ENCODE measurements at regions not wholly inside any gene's neighbourhood (a gene's known extent, or its start where the extent isn't known, plus 50 kb on each side); places are given as distances from the start of the nearest gene placed in this dataset.
"Not testable (repeated sequence)": the region's sequence is repeated elsewhere in the genome, so short reads cannot be mapped to it uniquely, and the experiment has no call there.

DNA sequence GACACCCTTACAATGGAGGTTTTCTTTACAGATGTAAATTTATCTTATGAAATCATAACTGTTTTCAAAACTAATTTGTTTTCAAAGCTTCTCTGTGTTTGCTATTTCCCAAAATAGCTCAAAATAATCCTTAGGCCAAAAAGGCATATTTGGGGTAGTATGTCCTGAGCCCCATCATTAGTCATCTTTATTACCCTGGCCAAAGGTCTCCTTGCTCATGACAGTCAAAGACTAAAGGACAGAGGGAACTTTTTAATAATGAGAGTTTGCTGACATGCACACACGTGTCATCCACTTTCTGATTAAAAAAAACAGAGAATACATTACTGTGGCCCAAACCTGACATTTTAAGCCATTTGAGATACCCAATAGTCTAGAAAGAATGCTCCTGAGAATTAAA, 221.9 kb upstream of the DUSP10 start:
- no peak for DNase-seq
- TF ChIP-seq GATA1 (IDR thresholded peaks at IDR 0.05; ENCODE audit: low read depth, low read length) (no peak), POLR2A (IDR thresholded peaks at IDR 0.05; ENCODE audit: low read length) (no peak)

GRCh38 chr1:221962385-221962784, 220.5 kb upstream of the DUSP10 start:
- no peak for DNase-seq
- TF ChIP-seq GATA1 (IDR thresholded peaks at IDR 0.05; ENCODE audit: low read depth, low read length) (no peak), POLR2A (IDR thresholded peaks at IDR 0.05; ENCODE audit: low read length) (no peak)

GRCh38 chr1:221961532-221962292, 219.8 kb upstream of the DUSP10 start:
- DNase-seq = peak; percentile 15 to 21

GRCh38 chr1:221958161-221958562, 216.3 kb upstream of the DUSP10 start:
- peak in 1 of 2 experiments; percentile 12 for DNase-seq

More at GRCh38 chr1:221961532-221962292, 219.8 kb upstream of the DUSP10 start:
- TF ChIP-seq POLR2A (IDR thresholded peaks at IDR 0.05; ENCODE audit: low read length) (no peak), GATA1 (IDR thresholded peaks at IDR 0.05; ENCODE audit: low read depth, low read length) (no peak)

GRCh38 chr1:221957350-221957749, 215.5 kb upstream of the DUSP10 start:
- not testable (repeated sequence) for DNase-seq

GRCh38 chr1:221949996-221950395, 208.1 kb upstream of the DUSP10 start:
- no peak for DNase-seq
- no peak for TF ChIP-seq POLR2A (IDR thresholded peaks at IDR 0.05; ENCODE audit: low read length)
- no peak for TF ChIP-seq GATA1 (IDR thresholded peaks at IDR 0.05; ENCODE audit: low read depth, low read length)

DNA sequence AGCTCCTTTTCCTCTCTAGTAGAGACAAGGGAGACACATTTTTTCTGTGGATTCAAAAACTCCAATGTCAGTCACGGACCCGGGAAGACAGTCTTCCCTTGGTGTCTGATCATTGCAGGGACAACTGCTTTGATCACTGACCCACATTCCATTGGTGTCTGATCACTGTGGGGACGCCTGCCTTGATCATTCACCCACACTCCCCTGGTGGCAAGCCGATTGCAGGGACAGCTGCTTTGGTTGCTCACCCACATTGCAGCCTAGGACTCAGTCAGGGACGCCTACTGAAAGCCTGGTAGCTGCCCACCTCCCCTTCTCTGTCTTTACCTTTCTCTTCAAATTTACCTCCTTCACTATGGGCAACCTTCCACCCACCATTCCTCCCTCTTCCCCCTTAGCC, 206.6 kb upstream of the DUSP10 start:
- DNase-seq = no peak
- TF ChIP-seq POLR2A (IDR thresholded peaks at IDR 0.05; ENCODE audit: low read length) (no peak), GATA1 (IDR thresholded peaks at IDR 0.05; ENCODE audit: low read depth, low read length) (no peak)

GRCh38 chr1:221947731-221948130, 205.8 kb upstream of the DUSP10 start:
- no peak for DNase-seq
- TF ChIP-seq GATA1 (IDR thresholded peaks at IDR 0.05; ENCODE audit: low read depth, low read length) = no peak
- TF ChIP-seq POLR2A (IDR thresholded peaks at IDR 0.05; ENCODE audit: low read length) = no peak

GRCh38 chr1:221946768-221947167, 204.9 kb upstream of the DUSP10 start:
- no peak for DNase-seq
- TF ChIP-seq GATA1 (IDR thresholded peaks at IDR 0.05; ENCODE audit: low read depth, low read length) (no peak), POLR2A (IDR thresholded peaks at IDR 0.05; ENCODE audit: low read length) (no peak)

- TF ChIP-seq GATA1 (IDR thresholded peaks at IDR 0.05; ENCODE audit: low read depth, low read length) = no peak
- DNase-seq = no peak
Measured at GRCh38 chr1:221945669-221946068, 203.8 kb upstream of the DUSP10 start.

GRCh38 chr1:221944247-221944870, 202.5 kb upstream of the DUSP10 start:
- TF ChIP-seq POLR2A (IDR thresholded peaks at IDR 0.05; ENCODE audit: low read length) (no peak), GATA1 (IDR thresholded peaks at IDR 0.05; ENCODE audit: low read depth, low read length) (no peak)
- no peak for DNase-seq

DNA sequence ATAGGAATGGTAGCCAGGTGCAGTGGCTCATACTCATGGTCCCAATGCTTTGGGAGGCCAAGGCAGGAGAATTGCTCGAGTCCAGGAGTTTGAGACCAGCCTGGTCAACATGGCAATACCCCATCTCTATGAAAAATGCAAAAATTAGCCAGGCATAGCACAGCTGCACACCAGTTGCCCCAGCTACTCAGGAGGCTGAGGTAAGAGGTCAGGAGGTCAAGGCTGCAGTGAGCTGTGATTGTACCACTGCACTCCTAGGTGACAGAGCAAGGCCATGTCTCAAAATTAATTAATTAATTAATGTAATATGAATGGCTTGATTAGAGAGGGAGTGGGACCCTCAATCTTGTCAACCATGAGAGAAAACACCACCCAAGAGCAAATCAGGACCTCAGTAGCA, 198.7 kb upstream of the DUSP10 start:
- no peak for TF ChIP-seq GATA1 (IDR thresholded peaks at IDR 0.05; ENCODE audit: low read depth, low read length)
- no peak for TF ChIP-seq POLR2A (IDR thresholded peaks at IDR 0.05; ENCODE audit: low read length)
- DNase-seq = no peak

DNA sequence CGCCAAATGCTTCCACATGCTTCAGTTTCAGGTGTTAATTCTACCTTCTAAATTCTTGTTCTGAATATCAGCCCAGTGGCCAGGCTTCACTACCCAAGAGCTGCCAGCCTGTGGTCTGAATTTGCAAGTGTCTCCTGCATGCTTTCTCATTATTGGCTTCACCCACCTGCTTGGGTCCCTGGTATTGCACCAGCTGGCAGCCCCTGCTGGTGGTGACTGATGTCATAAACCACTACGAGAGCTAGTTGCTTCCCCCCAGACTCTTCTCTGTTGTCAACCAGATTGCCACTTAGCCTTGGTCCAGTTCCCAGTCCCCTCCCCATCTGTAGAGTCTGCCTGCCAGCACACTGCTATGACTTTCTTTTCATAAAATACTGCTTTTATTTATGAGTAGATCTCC, 197.7 kb upstream of the DUSP10 start:
- TF ChIP-seq POLR2A (IDR thresholded peaks at IDR 0.05; ENCODE audit: low read length) (no peak), GATA1 (IDR thresholded peaks at IDR 0.05; ENCODE audit: low read depth, low read length) (no peak)
- DNase-seq = no peak

GRCh38 chr1:221937155-221937953, 195.5 kb upstream of the DUSP10 start:
- TF ChIP-seq GATA1 (IDR thresholded peaks at IDR 0.05; ENCODE audit: low read depth, low read length) (no peak), POLR2A (IDR thresholded peaks at IDR 0.05; ENCODE audit: low read length) (no peak)
- DNase-seq = no peak

DNA sequence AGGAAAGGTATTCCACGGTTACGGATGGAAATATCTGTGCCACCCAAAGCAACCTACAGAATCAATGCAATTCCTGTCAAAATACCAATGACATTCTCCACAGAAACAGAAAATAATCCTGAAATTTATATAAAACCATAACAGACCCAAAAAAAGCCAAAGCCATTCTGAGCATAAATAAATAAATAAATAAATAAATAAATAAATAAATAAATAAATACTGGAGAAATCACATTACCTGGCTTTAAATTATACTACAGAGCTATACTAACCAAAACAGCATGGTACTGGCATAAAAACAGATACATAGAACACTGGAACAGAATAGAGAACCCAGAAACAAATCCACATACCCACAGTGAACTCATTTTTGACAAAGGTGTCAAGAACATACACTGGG, 191.9 kb upstream of the DUSP10 start:
- TF ChIP-seq POLR2A (IDR thresholded peaks at IDR 0.05; ENCODE audit: low read length) = no peak
- no peak for TF ChIP-seq GATA1 (IDR thresholded peaks at IDR 0.05; ENCODE audit: low read depth, low read length)
- no peak for DNase-seq
